Progenitor cell of endocrine pancreas (in vitro differentiated cells): ENCODE measurements at regions not wholly inside any gene's neighbourhood (a gene's known extent, or its start where the extent isn't known, plus 50 kb on each side); places are given as distances from the start of the nearest gene placed in this dataset.

Source experiments
- DNase-seq: peaks from one replicate; pipeline ENCODE4 v3.0.0; 2021; ENCODE audit warnings: low spot score; ENCODE audit not compliant: unreplicated experiment
- H3K27ac Mint-ChIP-seq: 2 replicates; pipeline ENCODE4 v1.8.0; 2021; ENCODE audit warnings: mild to moderate bottlenecking, moderate library complexity, mixed read lengths
- H3K27me3 Mint-ChIP-seq: 2 replicates; pipeline ENCODE4 v1.8.0; 2021; ENCODE audit warnings: mixed read lengths
- H3K36me3 Mint-ChIP-seq: 2 replicates; pipeline ENCODE4 v1.8.0; 2022; ENCODE audit warnings: mixed read lengths; ENCODE audit not compliant: insufficient read depth
- H3K4me1 Mint-ChIP-seq: 2 replicates; pipeline ENCODE4 v1.8.0; 2021; ENCODE audit warnings: low read depth, mixed read lengths
- H3K4me3 Mint-ChIP-seq: 2 replicates; pipeline ENCODE4 v1.8.0; 2021; ENCODE audit warnings: low read depth, mild to moderate bottlenecking, moderate library complexity, mixed read lengths
- H3K9me3 Mint-ChIP-seq: 2 replicates; pipeline ENCODE4 v1.8.0; 2021; ENCODE audit warnings: low read depth, mixed read lengths
- CTCF ChIP-seq: fragments of 200-600 bp; sonication (generic); IDR thresholded peaks from one replicate; pipeline ENCODE4 v1.5.0; 2021; ENCODE audit warnings: antibody characterized with exemption, mild to moderate bottlenecking; ENCODE audit not compliant: unreplicated experiment

DNA sequence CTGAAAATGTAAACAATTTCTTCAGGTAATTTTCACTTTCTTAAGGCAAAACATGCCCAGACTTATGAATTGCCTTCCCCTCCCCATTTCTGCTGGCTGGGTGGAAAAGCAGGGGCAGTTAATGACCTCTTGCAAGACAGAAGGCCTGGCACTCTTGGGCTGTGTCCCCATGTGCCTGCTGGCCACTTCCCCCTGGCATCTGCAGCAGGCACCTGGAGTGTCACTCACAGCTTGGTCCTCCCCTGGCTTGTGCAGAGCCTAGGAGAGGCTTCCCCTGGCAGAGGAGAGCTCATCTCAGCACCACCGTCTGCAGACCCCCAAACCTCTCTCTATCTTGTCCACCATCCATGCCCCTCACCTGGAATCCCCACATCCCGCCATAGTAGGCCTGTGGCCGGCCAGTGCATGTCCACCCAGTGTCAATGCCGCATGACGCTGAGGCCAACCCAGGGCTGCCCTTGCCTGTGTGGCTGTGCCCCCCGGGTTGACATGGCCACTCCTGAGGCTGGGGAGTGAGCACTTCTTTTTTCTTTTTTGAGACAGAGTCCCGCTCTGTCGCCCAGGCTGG is 83.5 kb upstream of the SLC22A23 start:
- no peak overlapping the region for H3K4me3 Mint-ChIP-seq

GRCh38 chr6:3538536-3538935 is 81.7 kb upstream of the SLC22A23 start:
- Mint-ChIP-seq H3K9me3 (no peaks in the 10 kb centered on the region), H3K36me3 (no peaks in the 10 kb centered on the region), H3K27ac (no peak overlapping the region), H3K27me3 (peaks cover 6% of the 10 kb centered on the region), H3K4me1 (peaks cover 2% of the 10 kb centered on the region), H3K4me3 (no peak overlapping the region)
- no peak for DNase-seq
- no peak for TF ChIP-seq CTCF

More for the DNA sequence above, 83.5 kb upstream of the SLC22A23 start:
- peaks cover 10% of the 10 kb centered on the region for H3K27me3 Mint-ChIP-seq
- no peaks in the 10 kb centered on the region for H3K9me3 Mint-ChIP-seq
- no peak for DNase-seq
- peaks cover 2% of the 10 kb centered on the region for H3K4me1 Mint-ChIP-seq
- H3K36me3 Mint-ChIP-seq = no peaks in the 10 kb centered on the region
- TF ChIP-seq CTCF = no peak
- no peak overlapping the region for H3K27ac Mint-ChIP-seq

DNA sequence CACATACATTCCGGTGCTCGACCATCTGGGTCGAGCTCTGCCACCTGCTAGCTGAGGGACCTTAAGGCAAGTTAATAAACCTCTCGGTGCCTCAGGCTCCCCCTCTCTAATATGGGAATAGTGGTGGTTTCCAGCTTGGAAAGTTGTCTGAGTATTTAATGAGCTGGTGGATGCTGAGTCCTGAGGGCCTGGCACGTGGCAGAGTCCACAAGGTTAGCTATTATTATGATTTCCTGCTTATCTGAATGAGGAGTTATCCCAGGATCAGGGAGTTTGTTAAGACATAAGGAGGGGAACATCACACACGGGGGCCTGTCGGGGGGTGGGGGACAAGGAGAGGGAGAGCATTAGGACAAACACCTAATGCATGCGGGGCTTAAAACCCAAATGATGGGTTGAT is 80.1 kb upstream of the SLC22A23 start:
- no peak for DNase-seq
- Mint-ChIP-seq H3K36me3 (no peaks in the 10 kb centered on the region), H3K9me3 (no peaks in the 10 kb centered on the region), H3K27ac (no peak overlapping the region), H3K27me3 (peaks cover 12% of the 10 kb centered on the region), H3K4me1 (peaks cover 2% of the 10 kb centered on the region), H3K4me3 (no peak overlapping the region)
- no peak for TF ChIP-seq CTCF

GRCh38 chr6:3535776-3536435 is 79.1 kb upstream of the SLC22A23 start:
- H3K27me3 Mint-ChIP-seq = peaks cover 12% of the 10 kb centered on the region
- no peak overlapping the region for H3K4me3 Mint-ChIP-seq
- no peaks in the 10 kb centered on the region for H3K9me3 Mint-ChIP-seq
- H3K36me3 Mint-ChIP-seq = no peaks in the 10 kb centered on the region
- DNase-seq = no peak
- H3K27ac Mint-ChIP-seq = no peak overlapping the region
- TF ChIP-seq CTCF = no peak
- H3K4me1 Mint-ChIP-seq = peaks cover 2% of the 10 kb centered on the region

DNA sequence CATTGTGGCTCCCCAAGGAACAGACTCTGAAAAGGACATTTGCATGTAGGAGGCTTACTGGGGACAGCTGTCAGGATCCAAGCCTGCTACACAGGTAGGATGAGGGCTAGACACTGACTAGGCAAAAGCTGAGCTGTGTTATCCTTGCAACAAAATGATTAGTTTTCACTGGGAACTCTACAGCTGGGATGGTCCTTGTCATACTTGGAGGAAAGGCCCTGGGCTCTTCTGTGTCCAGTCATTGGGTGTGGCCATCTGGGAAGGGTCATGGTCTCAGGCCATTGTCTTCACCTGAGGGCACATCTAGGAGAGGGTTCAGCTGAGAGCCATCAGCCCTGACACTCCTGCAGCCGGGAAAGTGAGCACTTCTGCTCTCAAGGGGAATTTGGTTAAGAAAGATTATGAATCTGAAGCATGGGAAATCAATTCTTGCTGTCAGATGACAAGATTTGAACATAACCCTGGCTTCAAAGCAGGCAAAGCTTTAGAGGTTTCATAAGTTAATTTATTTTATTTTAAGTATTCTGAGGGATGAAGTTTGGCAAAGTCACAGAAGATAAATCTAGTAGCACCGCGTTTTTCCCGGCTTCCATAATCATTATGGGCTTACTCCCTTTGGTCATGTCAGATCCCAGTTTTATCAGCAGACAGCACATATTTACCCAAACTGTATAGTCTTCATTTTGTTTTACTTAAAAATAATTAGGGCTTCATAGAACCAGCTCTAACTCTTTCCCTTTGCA is 78.4 kb upstream of the SLC22A23 start:
- DNase-seq = no peak
- H3K27ac Mint-ChIP-seq = no peak overlapping the region
- no peaks in the 10 kb centered on the region for H3K9me3 Mint-ChIP-seq
- no peaks in the 10 kb centered on the region for H3K36me3 Mint-ChIP-seq
- peaks cover 19% of the 10 kb centered on the region for H3K27me3 Mint-ChIP-seq
- peaks cover 2% of the 10 kb centered on the region for H3K4me1 Mint-ChIP-seq
- no peak overlapping the region for H3K4me3 Mint-ChIP-seq
- TF ChIP-seq CTCF = no peak
